GM12878 (cell line): ENCODE measurements at regions not wholly inside any gene's neighbourhood (a gene's known extent, or its start where the extent isn't known, plus 50 kb on each side); places are given as distances from the start of the nearest gene placed in this dataset.

Experiments
- BACH1 ChIP-seq: fragments of 450-650 bp; IDR thresholded peaks from 2 replicates; pipeline ENCODE4 v1.6.1; 2017; ENCODE audit warnings: mild to moderate bottlenecking, borderline replicate concordance
- BCL3 ChIP-seq: IDR thresholded peaks from 2 replicates; pipeline ENCODE4 v1.6.1; 2011; ENCODE audit warnings: borderline replicate concordance, low read depth, mild to moderate bottlenecking, moderate library complexity, low read length; ENCODE audit not compliant: insufficient read depth, poor library complexity, severe bottlenecking
- EGR1 ChIP-seq, 2 experiments: IDR thresholded peaks; 1 replicate in 1 of 2; 2 replicates in 1 of 2; pipeline ENCODE4 v1.6.1; 2011 to 2012; ENCODE audit warnings: low read depth in 2 of 2, low read length in 2 of 2, borderline replicate concordance in 1 of 2, mild to moderate bottlenecking in 1 of 2, moderate library complexity in 1 of 2
- EZH2 ChIP-seq: IDR thresholded peaks from 2 replicates; pipeline ENCODE4 v1.6.1; 2012; ENCODE audit warnings: low read depth, mild to moderate bottlenecking, control low read depth, inconsistent platforms, low read length, borderline replicate concordance; ENCODE audit not compliant: control insufficient read depth
- FOXM1 ChIP-seq: IDR thresholded peaks from 2 replicates; pipeline ENCODE4 v1.6.1; 2012; ENCODE audit warnings: low read depth, mild to moderate bottlenecking, inconsistent platforms, low read length, moderate library complexity
- NRF1 ChIP-seq: conservative IDR thresholded peaks from 2 replicates; pipeline ENCODE4 v1.6.1; 2011; ENCODE audit warnings: mild to moderate bottlenecking, low read depth, low read length, improper control_type of control experiment
- SRF ChIP-seq, 2 experiments: IDR thresholded peaks; 2 replicates each; pipeline ENCODE4 v1.6.1; 2011; ENCODE audit warnings: low read depth in 2 of 2, low read length in 2 of 2, mild to moderate bottlenecking in 1 of 2, moderate library complexity in 1 of 2
- TAF1 ChIP-seq: IDR thresholded peaks from 2 replicates; pipeline ENCODE4 v1.6.1; 2011; ENCODE audit warnings: mild to moderate bottlenecking, low read depth, low read length, borderline replicate concordance

GRCh38 chr2:228507870-228508269 is 326.4 kb upstream of the SPHKAP start:
- TF ChIP-seq BCL3 (no peak), EZH2 (no peak), TAF1 (no peak), FOXM1 (no peak), EGR1 (IDR thresholded peaks at IDR 0.05; ENCODE audit: borderline replicate concordance in 1 of 2, low read depth in 2 of 2, low read length in 2 of 2) (no peak), SRF (IDR thresholded peaks at IDR 0.05; ENCODE audit: low read depth in 2 of 2, low read length in 2 of 2) (no peak), NRF1 (no peak), BACH1 (no peak)
